Smooth muscle cell (in vitro differentiated cells): ENCODE measurements at regions not wholly inside any gene's neighbourhood (a gene's known extent, or its start where the extent isn't known, plus 50 kb on each side); places are given as distances from the start of the nearest gene placed in this dataset.

Experiments
- DNase-seq: peaks from one replicate; lab custom pipeline; 2025; ENCODE audit not compliant: unreplicated experiment; lab: John Stamatoyannopoulos, UW
- H2AFZ ChIP-seq: fragments of 200-600 bp; sonication (generic); 2 replicates; pipeline ENCODE4 v1.6.0; 2016; ENCODE audit warnings: antibody characterized with exemption, low read depth, mild to moderate bottlenecking
- H3F3A ChIP-seq: fragments of 200-600 bp; sonication (generic); 2 replicates; pipeline ENCODE4 v1.6.0; 2017; ENCODE audit warnings: antibody characterized with exemption, low read depth
- H3K27ac ChIP-seq: fragments of 200-600 bp; sonication (generic); 2 replicates; pipeline ENCODE4 v1.5.1; 2016; ENCODE audit warnings: low read depth, mild to moderate bottlenecking
- H3K27me3 ChIP-seq: fragments of 200-600 bp; sonication (generic); 2 replicates; pipeline ENCODE4 v1.6.1; 2016; ENCODE audit warnings: low read depth, mild to moderate bottlenecking
- H3K36me3 ChIP-seq: fragments of 200-600 bp; sonication (generic); 2 replicates; pipeline ENCODE4 v1.5.1; 2016; ENCODE audit warnings: low read depth
- H3K4me1 ChIP-seq: fragments of 200-600 bp; sonication (generic); 2 replicates; pipeline ENCODE4 v1.5.1; 2016; ENCODE audit warnings: low read depth
- H3K4me2 ChIP-seq: fragments of 200-600 bp; sonication (generic); 2 replicates; pipeline ENCODE4 v1.6.0; 2016; ENCODE audit warnings: mild to moderate bottlenecking
- H3K4me3 ChIP-seq: fragments of 200-600 bp; sonication (generic); 2 replicates; pipeline ENCODE4 v1.5.1; 2016; ENCODE audit warnings: mild to moderate bottlenecking
- H3K79me2 ChIP-seq: fragments of 200-600 bp; sonication (generic); 2 replicates; pipeline ENCODE4 v1.6.0; 2016; ENCODE audit warnings: low read depth, mild to moderate bottlenecking
- H3K9ac ChIP-seq: fragments of 200-600 bp; sonication (generic); 2 replicates; pipeline ENCODE4 v1.6.0; 2016; ENCODE audit warnings: low read depth
- H3K9me3 ChIP-seq: fragments of 200-600 bp; sonication (generic); replicated peaks from 2 replicates; pipeline ENCODE4 v1.5.1; 2016; ENCODE audit warnings: low read depth
- H4K20me1 ChIP-seq: fragments of 200-600 bp; sonication (generic); 2 replicates; pipeline ENCODE4 v1.6.0; 2016; ENCODE audit warnings: low read depth
- WGBS: methylation state at CpG from one replicate; pipeline ENCODE4 v1.1.7; 2016; ENCODE audit warnings: low lambda C conversion rate; 5-methylcytosine and 5-hydroxymethylcytosine counted together
- TF ChIP-seq, protein P1 (sequence below): fragments of 200-600 bp; sonication (generic); IDR thresholded peaks from 2 replicates; pipeline ENCODE4 v1.5.1; 2017; ENCODE audit warnings: borderline replicate concordance, mild to moderate bottlenecking, antibody characterized with exemption; ENCODE audit not compliant: insufficient read depth, poor library complexity, severe bottlenecking

DNA sequence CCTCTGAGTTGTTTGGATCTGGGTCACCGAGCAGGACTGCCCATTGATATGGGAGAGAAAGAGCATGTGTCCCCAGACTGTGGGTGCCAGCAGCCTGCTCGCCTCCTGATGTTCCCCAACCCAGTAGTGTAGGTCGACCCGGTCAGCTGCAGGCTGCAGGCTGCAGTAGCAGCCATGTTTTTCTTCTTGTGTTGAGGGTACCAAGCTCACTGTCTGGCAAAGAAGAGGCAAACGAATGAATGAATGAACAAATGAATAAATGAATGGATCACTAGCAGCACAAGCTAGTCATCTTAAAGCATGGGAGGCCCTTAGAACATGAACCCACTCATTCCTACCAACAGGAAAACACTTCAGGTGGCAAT lies 293.2 kb downstream of the SOX9 start:
- peaks cover 15% of the 10 kb centered on the region for H3K9me3 ChIP-seq
- H4K20me1 ChIP-seq: no peaks in the 10 kb centered on the region
- H3K4me2 ChIP-seq: no peak overlapping the region
- no peak overlapping the region for H3K9ac ChIP-seq
- no peaks in the 10 kb centered on the region for H3K79me2 ChIP-seq
- no peak overlapping the region for H3K27ac ChIP-seq
- H3K4me3 ChIP-seq: no peak overlapping the region
- no peak for DNase-seq
- H3F3A ChIP-seq: no peaks in the 10 kb centered on the region
- 97% methylated on average over 5 of the region's 5 CpGs for WGBS
- peaks cover 7% of the 10 kb centered on the region for H3K36me3 ChIP-seq
- H2AFZ ChIP-seq: no peak overlapping the region
- no peaks in the 10 kb centered on the region for H3K27me3 ChIP-seq
- TF ChIP-seq, protein P1, sequence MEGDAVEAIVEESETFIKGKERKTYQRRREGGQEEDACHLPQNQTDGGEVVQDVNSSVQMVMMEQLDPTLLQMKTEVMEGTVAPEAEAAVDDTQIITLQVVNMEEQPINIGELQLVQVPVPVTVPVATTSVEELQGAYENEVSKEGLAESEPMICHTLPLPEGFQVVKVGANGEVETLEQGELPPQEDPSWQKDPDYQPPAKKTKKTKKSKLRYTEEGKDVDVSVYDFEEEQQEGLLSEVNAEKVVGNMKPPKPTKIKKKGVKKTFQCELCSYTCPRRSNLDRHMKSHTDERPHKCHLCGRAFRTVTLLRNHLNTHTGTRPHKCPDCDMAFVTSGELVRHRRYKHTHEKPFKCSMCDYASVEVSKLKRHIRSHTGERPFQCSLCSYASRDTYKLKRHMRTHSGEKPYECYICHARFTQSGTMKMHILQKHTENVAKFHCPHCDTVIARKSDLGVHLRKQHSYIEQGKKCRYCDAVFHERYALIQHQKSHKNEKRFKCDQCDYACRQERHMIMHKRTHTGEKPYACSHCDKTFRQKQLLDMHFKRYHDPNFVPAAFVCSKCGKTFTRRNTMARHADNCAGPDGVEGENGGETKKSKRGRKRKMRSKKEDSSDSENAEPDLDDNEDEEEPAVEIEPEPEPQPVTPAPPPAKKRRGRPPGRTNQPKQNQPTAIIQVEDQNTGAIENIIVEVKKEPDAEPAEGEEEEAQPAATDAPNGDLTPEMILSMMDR: no peak
- peaks cover 14% of the 10 kb centered on the region for H3K4me1 ChIP-seq

DNA sequence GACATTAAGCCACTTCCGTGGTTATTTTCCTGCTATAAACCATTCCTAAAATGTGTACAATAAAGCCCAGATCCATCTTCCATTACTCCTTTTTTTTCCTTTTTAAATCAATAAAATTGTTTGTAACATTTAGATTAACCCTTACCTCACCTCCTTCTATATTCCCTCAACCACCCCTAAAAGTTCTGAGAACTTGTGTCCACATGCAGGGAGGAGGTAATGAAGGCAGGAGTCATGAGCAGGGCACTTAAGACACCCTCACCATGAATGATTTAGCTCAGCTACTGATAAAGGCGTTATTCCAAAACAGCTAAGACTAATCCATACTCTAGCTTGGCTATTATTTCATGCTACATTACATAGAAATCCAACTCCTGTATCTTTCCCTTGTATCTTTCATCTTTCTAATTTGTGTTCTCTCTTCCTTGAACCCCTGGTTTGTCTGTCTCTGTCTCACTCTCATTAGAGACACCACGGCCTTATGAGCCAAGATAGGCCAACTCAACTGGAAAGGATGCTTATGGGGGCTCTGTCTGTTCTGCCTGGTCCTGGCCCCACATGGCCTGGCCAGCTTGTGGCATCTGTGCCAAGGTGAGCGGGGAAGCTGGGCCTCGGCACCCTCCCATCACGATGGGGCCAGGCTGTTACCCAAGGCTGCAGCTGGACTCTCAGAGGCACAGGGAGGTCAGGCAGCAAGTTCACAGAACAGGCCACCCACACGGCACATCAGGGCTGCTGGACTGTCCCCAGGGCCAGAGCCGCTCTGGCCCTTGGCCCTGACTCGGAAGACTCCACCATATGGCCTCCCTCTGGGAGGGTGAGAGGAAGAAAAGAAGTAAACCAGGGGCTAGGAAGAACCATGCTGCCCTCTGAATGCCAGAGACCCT lies 294.4 kb downstream of the SOX9 start:
- TF ChIP-seq, protein P1: no peak
- H3K9me3 ChIP-seq: peaks cover 15% of the 10 kb centered on the region
- no peak overlapping the region for H3K27ac ChIP-seq
- no peak overlapping the region for H2AFZ ChIP-seq
- H3K4me1 ChIP-seq: peaks cover 14% of the 10 kb centered on the region
- H3K36me3 ChIP-seq: peaks cover 7% of the 10 kb centered on the region
- H3K79me2 ChIP-seq: no peaks in the 10 kb centered on the region
- no peak overlapping the region for H3K9ac ChIP-seq
- no peak overlapping the region for H3K4me3 ChIP-seq
- 92% methylated on average over 9 of the region's 9 CpGs for WGBS
- no peaks in the 10 kb centered on the region for H4K20me1 ChIP-seq
- H3K27me3 ChIP-seq: no peaks in the 10 kb centered on the region
- no peak for DNase-seq
- H3F3A ChIP-seq: no peaks in the 10 kb centered on the region
- no peak overlapping the region for H3K4me2 ChIP-seq

DNA sequence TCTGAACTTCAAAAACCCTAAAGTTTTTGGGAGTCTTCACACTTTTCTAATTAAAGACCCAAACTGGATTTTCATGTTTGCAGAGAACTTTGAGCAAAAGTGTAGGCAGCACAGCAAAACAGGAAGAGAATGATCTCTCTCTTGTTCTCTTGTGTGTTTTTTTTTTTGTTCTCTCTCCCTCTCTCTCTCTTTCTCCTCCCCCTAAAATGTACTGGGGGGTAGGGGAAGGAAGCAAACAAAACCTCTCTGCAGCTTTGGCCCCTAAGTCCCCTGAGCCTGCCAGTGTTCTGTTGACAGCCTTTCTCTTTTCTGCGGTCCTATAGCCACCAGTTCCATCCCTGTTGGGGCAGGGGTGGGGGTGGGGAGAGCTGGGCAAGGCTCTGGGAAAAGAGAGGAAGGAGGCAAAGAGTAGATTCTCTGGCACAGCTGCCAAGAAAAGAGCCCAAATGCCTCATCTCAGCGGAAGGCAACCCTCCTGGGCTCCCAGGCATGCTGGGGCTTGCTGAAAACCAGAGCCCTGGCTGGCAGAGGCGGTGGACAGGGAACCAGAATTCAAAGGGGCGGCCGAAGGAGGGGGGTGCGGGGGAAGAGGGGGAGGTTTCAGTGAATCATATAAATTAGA lies 295.3 kb downstream of the SOX9 start:
- no peak overlapping the region for H3K4me2 ChIP-seq
- no peaks in the 10 kb centered on the region for H3K79me2 ChIP-seq
- no peak overlapping the region for H2AFZ ChIP-seq
- peaks cover 14% of the 10 kb centered on the region for H3K4me1 ChIP-seq
- H3K9me3 ChIP-seq: peaks cover 15% of the 10 kb centered on the region
- no peaks in the 10 kb centered on the region for H3K27me3 ChIP-seq
- WGBS: 53% methylated on average over 6 of the region's 6 CpGs
- peaks cover 7% of the 10 kb centered on the region for H3K36me3 ChIP-seq
- TF ChIP-seq, protein P1: no peak
- no peak overlapping the region for H3K9ac ChIP-seq
- no peaks in the 10 kb centered on the region for H3F3A ChIP-seq
- H4K20me1 ChIP-seq: no peaks in the 10 kb centered on the region
- peak overlapping the region; percentile 48 for H3K27ac ChIP-seq
- no peak for DNase-seq
- H3K4me3 ChIP-seq: no peak overlapping the region
